ENCODE measurements at regions not wholly inside any gene's neighbourhood (a gene's known extent, or its start where the extent isn't known, plus 50 kb on each side); places are given as distances from the start of the nearest gene placed in this dataset.

DNA sequence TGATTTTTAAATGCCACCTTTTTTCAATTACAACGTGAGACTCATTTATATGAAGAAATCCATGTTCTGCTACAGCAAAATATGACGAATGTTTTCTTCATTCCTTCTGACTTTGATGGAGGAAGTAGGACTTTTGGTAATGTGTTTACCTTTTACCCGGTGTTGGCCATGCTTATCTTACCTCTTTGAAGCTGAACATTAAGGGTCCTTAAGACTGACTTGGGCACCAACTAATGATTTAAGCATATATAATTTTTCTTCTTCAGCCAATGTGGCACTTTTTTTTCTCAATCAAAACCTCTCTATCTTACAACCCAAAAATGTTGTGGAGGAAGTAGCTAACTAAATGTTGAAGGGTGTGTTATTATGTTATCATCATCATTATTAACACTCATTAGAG lies 337.5 kb downstream of the EPHA7 start:
- no peaks in the 10 kb centered on the region for H3K9me3 ChIP-seq
- H3K36me3 ChIP-seq: no peaks in the 10 kb centered on the region
- no peaks in the 10 kb centered on the region for H3K27me3 ChIP-seq
- TF ChIP-seq POLR2A (IDR thresholded peaks at IDR 0.05) (no peak), POLR2AphosphoS5 (IDR thresholded peaks at IDR 0.05; ENCODE audit: insufficient read depth in 1 of 2, low read depth in 1 of 2) (no peak)
- TF ChIP-seq, protein P1, sequence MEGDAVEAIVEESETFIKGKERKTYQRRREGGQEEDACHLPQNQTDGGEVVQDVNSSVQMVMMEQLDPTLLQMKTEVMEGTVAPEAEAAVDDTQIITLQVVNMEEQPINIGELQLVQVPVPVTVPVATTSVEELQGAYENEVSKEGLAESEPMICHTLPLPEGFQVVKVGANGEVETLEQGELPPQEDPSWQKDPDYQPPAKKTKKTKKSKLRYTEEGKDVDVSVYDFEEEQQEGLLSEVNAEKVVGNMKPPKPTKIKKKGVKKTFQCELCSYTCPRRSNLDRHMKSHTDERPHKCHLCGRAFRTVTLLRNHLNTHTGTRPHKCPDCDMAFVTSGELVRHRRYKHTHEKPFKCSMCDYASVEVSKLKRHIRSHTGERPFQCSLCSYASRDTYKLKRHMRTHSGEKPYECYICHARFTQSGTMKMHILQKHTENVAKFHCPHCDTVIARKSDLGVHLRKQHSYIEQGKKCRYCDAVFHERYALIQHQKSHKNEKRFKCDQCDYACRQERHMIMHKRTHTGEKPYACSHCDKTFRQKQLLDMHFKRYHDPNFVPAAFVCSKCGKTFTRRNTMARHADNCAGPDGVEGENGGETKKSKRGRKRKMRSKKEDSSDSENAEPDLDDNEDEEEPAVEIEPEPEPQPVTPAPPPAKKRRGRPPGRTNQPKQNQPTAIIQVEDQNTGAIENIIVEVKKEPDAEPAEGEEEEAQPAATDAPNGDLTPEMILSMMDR (IDR thresholded peaks at IDR 0.05): no peak
- intact Hi-C loops (cut with DNase I): no loop called here
- H3K4me1 ChIP-seq: no peaks in the 10 kb centered on the region
- no peak overlapping the region for H3K27ac ChIP-seq
- H3K4me3 ChIP-seq: no peak overlapping the region
- DNase-seq (ENCODE audit: extremely low spot score in 2 of 2): no peak

DNA sequence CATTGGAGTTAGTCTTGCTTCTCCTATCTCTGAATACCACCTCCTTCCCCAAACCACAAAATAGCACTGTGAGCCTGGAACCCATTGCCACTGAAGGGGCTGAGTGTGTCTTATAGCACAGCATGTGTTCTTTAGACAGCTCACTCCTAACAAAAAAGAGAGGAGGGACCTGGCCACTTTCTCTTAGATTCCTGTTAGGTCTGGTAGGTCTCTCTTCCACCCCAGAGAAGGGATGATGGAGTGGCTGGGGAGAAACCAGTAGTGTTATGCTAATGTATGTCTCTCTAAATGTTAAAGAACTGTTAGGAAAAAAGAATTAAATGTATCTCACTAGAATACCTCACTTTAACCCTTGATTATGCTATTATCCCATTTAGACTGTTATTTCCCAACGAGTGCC lies 340.3 kb downstream of the EPHA7 start:
- Histone ChIP-seq H3K36me3 (no peaks in the 10 kb centered on the region), H3K27ac (no peak overlapping the region), H3K27me3 (no peaks in the 10 kb centered on the region), H3K9me3 (no peaks in the 10 kb centered on the region), H3K4me3 (no peak overlapping the region), H3K4me1 (no peaks in the 10 kb centered on the region)
- TF ChIP-seq POLR2A (IDR thresholded peaks at IDR 0.05): no peak
- TF ChIP-seq, protein P1 (IDR thresholded peaks at IDR 0.05): no peak
- no peak for TF ChIP-seq POLR2AphosphoS5 (IDR thresholded peaks at IDR 0.05; ENCODE audit: insufficient read depth in 1 of 2, low read depth in 1 of 2)
- intact Hi-C loops (cut with DNase I): no loop called here
- no peak for DNase-seq (ENCODE audit: extremely low spot score in 2 of 2)

DNA sequence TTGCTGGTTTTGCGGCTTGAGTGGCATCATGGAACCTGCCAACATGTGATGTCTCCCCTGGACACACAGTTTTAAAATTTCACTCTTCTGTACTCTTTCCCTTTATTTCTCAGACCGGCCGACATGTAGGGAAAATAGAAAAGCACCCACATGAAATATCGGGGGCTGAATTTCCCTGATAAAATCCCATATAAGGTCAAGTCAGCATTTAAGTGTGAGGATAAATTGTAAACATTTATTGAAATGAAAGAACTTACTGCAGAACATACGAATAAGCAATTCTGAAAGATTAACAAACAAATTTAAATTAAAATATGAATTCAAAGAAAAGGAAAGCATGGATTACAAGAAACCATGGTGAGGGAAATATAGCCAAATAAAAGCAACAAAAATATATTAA lies 345.5 kb downstream of the EPHA7 start:
- Histone ChIP-seq H3K4me1 (no peaks in the 10 kb centered on the region), H3K9me3 (no peaks in the 10 kb centered on the region), H3K27me3 (no peaks in the 10 kb centered on the region), H3K4me3 (no peak overlapping the region), H3K27ac (no peak overlapping the region), H3K36me3 (no peaks in the 10 kb centered on the region)
- no peak for DNase-seq (ENCODE audit: extremely low spot score in 2 of 2)
- intact Hi-C loops (cut with DNase I): no loop called here
- TF ChIP-seq POLR2AphosphoS5 (IDR thresholded peaks at IDR 0.05; ENCODE audit: insufficient read depth in 1 of 2, low read depth in 1 of 2) (no peak), POLR2A (IDR thresholded peaks at IDR 0.05) (no peak)
- TF ChIP-seq, protein P1 (IDR thresholded peaks at IDR 0.05): no peak

DNA sequence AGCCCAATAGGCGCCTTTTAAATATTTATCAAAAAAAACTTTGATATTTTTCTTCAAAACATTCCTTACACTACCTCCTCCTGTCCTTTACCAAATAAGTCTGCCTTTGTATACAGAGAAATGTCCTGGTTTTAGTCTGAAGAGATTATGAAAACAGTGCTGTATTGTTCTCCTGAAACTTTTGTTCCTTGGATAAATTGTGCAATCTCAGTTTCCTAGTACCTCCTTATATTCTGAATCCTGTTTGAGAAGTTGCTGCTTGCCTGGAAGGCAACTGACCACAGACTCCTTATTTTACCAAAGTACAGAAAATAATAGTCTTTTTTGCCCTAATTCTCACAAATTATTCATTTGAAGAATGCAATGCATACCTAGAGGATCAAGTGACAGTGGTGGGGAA lies 349.5 kb downstream of the EPHA7 start:
- no peaks in the 10 kb centered on the region for H3K9me3 ChIP-seq
- H3K27ac ChIP-seq: no peak overlapping the region
- TF ChIP-seq, protein P1 (IDR thresholded peaks at IDR 0.05): no peak
- DNase-seq (ENCODE audit: extremely low spot score in 2 of 2): no peak
- H3K27me3 ChIP-seq: no peaks in the 10 kb centered on the region
- H3K4me3 ChIP-seq: no peak overlapping the region
- intact Hi-C loops (cut with DNase I): no loop called here
- H3K4me1 ChIP-seq: no peaks in the 10 kb centered on the region
- no peaks in the 10 kb centered on the region for H3K36me3 ChIP-seq

DNA sequence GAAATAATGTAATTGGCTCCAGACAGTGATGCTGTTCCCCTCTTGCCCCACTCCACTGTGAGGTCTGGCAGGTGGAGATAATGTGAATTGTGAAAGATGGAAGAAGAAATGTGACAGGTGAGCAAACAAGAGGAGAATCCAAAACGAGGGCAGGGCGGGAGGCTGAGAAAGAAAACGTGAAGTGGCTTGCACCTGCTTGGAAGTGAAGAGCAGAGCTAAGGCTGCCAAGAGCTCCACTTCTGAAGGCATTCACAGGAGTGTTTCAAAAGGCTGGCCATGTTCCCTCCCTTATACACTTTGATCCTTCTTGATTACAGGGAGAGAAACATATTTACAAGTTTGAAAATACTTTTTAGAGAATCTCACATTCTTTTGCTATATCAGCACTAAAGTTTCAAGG lies 359.4 kb downstream of the EPHA7 start:
- Histone ChIP-seq H3K4me1 (no peaks in the 10 kb centered on the region), H3K27ac (no peak overlapping the region), H3K36me3 (no peaks in the 10 kb centered on the region), H3K4me3 (no peak overlapping the region), H3K27me3 (no peaks in the 10 kb centered on the region), H3K9me3 (no peaks in the 10 kb centered on the region)
- intact Hi-C loops (cut with DNase I): no loop called here
- no peak for TF ChIP-seq POLR2A (IDR thresholded peaks at IDR 0.05)
- TF ChIP-seq, protein P1 (IDR thresholded peaks at IDR 0.05): no peak
- no peak for TF ChIP-seq POLR2AphosphoS5 (IDR thresholded peaks at IDR 0.05; ENCODE audit: insufficient read depth in 1 of 2, low read depth in 1 of 2)
- no peak for DNase-seq (ENCODE audit: extremely low spot score in 2 of 2)
